Activated naive CD4-positive, alpha-beta T cell treated with anti-CD3 and anti-CD28 coated beads for 36 hours (primary cell): ENCODE measurements at regions not wholly inside any gene's neighbourhood (a gene's known extent, or its start where the extent isn't known, plus 50 kb on each side); places are given as distances from the start of the nearest gene placed in this dataset.
"Not testable (repeated sequence)": the region's sequence is repeated elsewhere in the genome, so short reads cannot be mapped to it uniquely, and the experiment has no call there.

Source experiments
- CTCF ChIA-PET: fragments of 350-600 bp; sonication (Branson Sonifier 250); formaldehyde crosslinking; loops from one replicate; lab custom pipeline; 2021; ENCODE audit warnings: antibody characterized with exemption; lab: Charles Lee
- DNase-seq: peaks from one replicate; pipeline ENCODE4 v3.0.0-alpha.2; 2020
- H3K27ac Mint-ChIP-seq: one replicate; pipeline ENCODE4 v1.8.0; 2021; ENCODE audit warnings: mild to moderate bottlenecking, mixed read lengths
- H3K27me3 Mint-ChIP-seq: one replicate; pipeline ENCODE4 v1.8.0; 2021; ENCODE audit warnings: low read depth, mixed read lengths
- H3K36me3 Mint-ChIP-seq: one replicate; pipeline ENCODE4 v1.8.0; 2021; ENCODE audit warnings: low read depth, mixed read lengths
- H3K4me1 Mint-ChIP-seq: one replicate; pipeline ENCODE4 v1.8.0; 2021; ENCODE audit warnings: low read depth, mixed read lengths
- H3K4me3 Mint-ChIP-seq: one replicate; pipeline ENCODE4 v1.8.0; 2021; ENCODE audit warnings: mild to moderate bottlenecking, moderate library complexity, mixed read lengths
- H3K9me3 Mint-ChIP-seq: one replicate; pipeline ENCODE4 v1.8.0; 2021; ENCODE audit warnings: mixed read lengths
- intact Hi-C: fragments of 100-400 bp; cut with micrococcal nuclease; formaldehyde crosslinking; loops from one replicate; pipeline ENCODE4 v1.15.1; 2023

DNA sequence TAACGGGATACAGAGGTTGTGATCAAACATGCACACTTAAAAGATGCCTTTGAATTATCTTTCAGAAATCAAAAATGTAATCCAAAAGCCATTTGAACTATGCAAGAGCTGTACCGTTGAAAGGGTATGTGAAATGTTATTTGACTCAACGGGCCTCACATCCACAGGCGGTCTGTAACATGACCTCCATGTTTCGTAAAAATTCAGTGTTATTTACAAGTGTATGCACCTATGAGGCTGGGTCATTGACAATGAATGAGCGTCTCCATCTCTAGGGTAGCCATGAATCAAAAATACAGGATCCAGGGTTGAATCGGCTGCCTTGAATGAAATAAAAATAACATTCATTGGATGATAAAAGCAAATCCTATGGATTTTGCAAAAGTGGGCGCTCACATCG lies 100.1 kb downstream of the CRLF2 start:
- H3K4me3 Mint-ChIP-seq = no peak overlapping the region
- H3K9me3 Mint-ChIP-seq = peaks cover 6% of the 10 kb centered on the region
- H3K36me3 Mint-ChIP-seq = no peaks in the 10 kb centered on the region
- H3K27me3 Mint-ChIP-seq = peaks cover 32% of the 10 kb centered on the region
- no peak overlapping the region for H3K27ac Mint-ChIP-seq
- no peak for DNase-seq
- intact Hi-C loops = no loop called here
- peaks cover 12% of the 10 kb centered on the region for H3K4me1 Mint-ChIP-seq
- CTCF ChIA-PET = no interaction called here

DNA sequence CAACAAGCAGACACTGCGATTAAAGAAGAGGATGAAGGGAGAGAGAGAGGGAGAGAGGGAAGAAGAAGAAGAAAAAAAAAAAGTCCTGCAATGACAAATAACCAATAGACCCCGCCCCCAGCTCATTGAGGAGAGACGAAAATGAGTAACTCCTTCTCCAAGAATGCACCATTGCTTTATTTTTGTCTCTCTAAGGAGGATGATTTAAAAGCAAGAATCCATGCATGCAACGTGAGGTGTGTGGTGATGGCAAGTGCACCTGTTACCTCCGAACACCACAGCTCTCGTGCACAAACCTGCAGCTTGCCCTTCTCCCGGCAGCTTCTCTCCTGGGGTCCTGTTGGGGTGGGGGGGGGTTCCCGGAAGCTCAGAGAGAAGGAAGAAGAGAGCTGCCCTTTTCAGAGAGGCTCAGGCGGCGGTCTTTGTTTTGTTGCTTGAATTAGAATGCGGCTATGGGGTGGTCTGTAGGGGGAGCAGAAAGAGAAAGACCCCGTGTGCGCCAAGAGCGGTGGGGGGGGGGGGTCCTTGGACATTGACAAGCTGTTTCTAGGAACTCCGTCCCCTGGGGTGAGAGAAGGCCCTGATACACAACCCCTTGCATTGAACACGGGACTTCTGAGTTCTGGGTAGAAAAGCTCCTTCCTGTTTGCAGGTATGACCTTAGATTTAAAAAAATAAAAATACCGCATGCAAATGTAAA lies 100.7 kb downstream of the CRLF2 start:
- Mint-ChIP-seq H3K4me3 (no peak overlapping the region), H3K4me1 (peaks cover 12% of the 10 kb centered on the region), H3K27me3 (peaks cover 36% of the 10 kb centered on the region), H3K36me3 (no peaks in the 10 kb centered on the region), H3K9me3 (peaks cover 6% of the 10 kb centered on the region), H3K27ac (no peak overlapping the region)
- peak; percentile 49 for DNase-seq
- intact Hi-C loops = no loop called here
- CTCF ChIA-PET = no interaction called here

DNA sequence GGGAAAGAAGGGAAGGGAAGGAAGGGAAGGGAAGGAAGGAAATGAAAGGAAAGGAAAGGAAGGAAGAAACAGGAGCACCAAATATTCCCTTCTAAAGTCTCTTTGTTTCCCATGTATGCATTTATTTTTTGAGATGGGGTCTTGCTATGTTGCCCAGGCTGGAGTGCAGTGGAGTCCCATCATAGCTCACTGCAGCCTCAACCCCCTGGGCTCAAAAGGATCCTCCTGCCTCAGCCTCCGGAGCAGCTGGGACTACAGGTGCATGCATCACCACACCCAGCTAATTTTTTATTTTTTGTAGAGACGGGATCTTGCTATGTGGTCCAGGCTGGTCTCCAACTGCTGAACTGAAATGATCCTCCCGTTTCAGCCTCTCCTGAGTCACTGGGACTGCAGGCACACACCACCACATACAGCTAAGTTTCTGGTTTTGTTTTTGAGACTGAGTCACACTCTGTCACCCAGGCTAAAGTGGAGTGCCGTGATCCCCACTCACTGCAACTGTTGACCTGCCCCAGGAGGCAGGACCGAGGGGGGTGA lies 102.8 kb downstream of the CRLF2 start:
- intact Hi-C loops = no loop called here
- H3K9me3 Mint-ChIP-seq = peaks cover 6% of the 10 kb centered on the region
- no peak overlapping the region for H3K27ac Mint-ChIP-seq
- peaks cover 42% of the 10 kb centered on the region for H3K27me3 Mint-ChIP-seq
- H3K36me3 Mint-ChIP-seq = no peaks in the 10 kb centered on the region
- no peak overlapping the region for H3K4me3 Mint-ChIP-seq
- CTCF ChIA-PET = no interaction called here
- no peak for DNase-seq
- H3K4me1 Mint-ChIP-seq = peaks cover 12% of the 10 kb centered on the region

DNA sequence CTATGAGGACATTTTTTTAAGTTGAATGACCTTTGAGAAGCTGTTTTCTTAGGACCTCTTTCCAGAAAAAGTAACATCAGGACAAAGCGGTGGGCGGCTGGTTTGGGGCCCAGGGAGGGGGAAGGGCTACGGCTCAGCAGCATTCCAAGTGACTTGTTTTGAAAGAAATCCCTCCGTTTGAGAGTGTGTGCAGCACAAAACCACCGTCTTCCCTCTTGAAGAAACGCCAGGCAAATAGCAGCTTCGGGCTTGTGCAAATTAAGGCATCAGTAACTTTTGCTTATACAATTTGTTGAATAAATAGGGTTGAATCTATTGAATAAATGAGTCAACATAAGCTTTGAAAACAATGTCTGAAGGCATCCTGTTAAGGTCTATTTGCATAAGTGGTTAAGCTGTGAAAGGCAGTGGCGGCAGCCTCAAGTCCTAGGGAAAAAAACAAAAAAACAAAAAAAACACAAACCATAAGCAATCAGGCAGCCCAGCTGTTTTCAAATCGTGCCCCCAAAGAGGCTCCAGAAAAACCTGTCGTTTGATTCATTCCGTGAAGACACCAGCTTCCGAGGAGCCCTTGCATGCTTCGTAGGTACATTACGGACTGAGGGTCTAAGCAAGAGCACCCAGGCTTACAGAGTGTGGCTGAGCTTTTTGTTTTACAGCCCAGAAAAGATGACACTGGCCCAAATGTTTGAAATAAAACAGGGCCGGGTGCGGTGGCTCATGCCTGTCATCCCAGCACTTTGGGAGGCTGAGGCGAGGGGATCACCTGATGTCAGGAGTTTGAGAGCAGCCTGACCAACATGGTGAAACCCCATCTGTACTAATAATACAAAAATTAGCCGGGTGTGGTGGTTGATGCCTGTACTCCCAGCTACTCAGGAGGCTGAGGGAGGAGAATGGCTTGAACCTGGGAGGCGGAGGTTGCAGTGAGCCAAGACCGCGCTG lies 103.7 kb downstream of the CRLF2 start:
- H3K4me3 Mint-ChIP-seq = no peak overlapping the region
- H3K9me3 Mint-ChIP-seq = peaks cover 6% of the 10 kb centered on the region
- peaks cover 12% of the 10 kb centered on the region for H3K4me1 Mint-ChIP-seq
- no peak for DNase-seq
- H3K36me3 Mint-ChIP-seq = no peaks in the 10 kb centered on the region
- H3K27me3 Mint-ChIP-seq = peaks cover 42% of the 10 kb centered on the region
- intact Hi-C loops = no loop called here
- CTCF ChIA-PET = no interaction called here
- H3K27ac Mint-ChIP-seq = no peak overlapping the region

DNA sequence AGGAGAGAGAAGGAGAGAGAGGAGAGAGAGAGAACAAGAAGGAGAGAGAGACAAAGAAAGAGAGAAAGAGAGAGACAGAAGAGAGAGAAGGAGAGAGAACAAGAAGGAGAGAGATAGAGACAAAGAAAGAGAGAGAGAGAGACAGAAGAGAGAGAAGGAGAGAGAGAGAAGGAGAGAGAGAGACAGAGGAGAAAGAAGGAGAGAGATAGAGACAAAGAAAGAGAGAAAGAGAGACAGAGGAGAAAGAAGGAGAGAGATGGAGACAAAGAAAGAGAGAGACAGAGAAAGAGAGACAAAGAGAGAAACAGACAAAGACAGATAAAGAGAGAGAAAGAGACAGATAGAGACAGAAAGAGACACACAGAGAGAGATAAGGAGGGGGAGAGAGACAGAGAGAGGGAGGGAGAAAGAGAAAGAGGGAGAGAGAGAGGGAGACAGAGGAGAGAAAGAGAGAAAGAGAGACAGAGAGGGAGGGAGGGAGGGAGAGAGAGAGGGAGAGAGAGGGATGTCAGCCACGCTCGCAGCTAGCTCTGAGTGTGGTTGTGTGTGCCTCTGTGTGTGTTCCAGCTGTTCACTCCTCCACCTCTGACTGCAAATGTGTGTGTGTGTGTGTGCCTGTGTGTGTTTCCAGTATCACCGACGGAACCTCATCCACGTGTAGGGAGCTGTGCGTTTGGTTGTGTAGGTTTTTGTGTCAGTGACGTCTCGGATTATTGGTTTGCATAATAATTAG lies 105.8 kb downstream of the CRLF2 start:
- Mint-ChIP-seq H3K27me3 (peaks cover 33% of the 10 kb centered on the region), H3K27ac (no peak overlapping the region), H3K4me3 (no peak overlapping the region), H3K4me1 (peaks cover 4% of the 10 kb centered on the region), H3K9me3 (peaks cover 6% of the 10 kb centered on the region), H3K36me3 (no peaks in the 10 kb centered on the region)
- intact Hi-C loops = no loop called here
- CTCF ChIA-PET = no interaction called here
- DNase-seq = no peak

GRCh38 chrX:1105671-1106419 lies 106.6 kb downstream of the CRLF2 start:
- CTCF ChIA-PET = no interaction called here
- Mint-ChIP-seq H3K9me3 (peaks cover 6% of the 10 kb centered on the region), H3K4me1 (no peaks in the 10 kb centered on the region), H3K4me3 (no peak overlapping the region), H3K27me3 (peaks cover 29% of the 10 kb centered on the region), H3K36me3 (no peaks in the 10 kb centered on the region), H3K27ac (no peak overlapping the region)
- intact Hi-C loops = no loop called here
- DNase-seq = no peak

GRCh38 chrX:1105031-1105430 lies 107.4 kb downstream of the CRLF2 start:
- H3K27ac Mint-ChIP-seq, H3K4me1 Mint-ChIP-seq, H3K36me3 Mint-ChIP-seq, CTCF ChIA-PET, intact Hi-C loops, H3K9me3 Mint-ChIP-seq, DNase-seq, H3K4me3 Mint-ChIP-seq: not testable (repeated sequence)
- H3K27me3 Mint-ChIP-seq = peaks cover 27% of the 10 kb centered on the region

DNA sequence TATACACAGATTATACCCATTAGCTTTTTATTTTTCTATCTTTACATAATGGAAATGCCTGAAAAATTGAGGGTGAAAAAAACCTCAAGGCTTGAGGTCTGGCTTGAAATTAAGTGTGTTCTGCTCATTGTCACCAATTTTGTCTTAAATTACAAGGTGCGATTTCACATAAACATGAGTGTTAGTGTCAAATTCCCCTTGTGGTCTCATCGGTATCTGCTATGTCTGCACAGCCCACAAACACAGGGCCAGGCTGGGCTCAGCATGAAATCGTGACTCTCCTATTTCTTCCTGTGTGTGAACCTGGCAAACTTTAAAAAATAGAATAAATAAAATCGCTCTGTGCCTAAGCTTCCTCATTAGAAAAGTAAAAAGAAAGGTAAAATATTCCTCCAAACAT lies 109.1 kb downstream of the CRLF2 start:
- Mint-ChIP-seq H3K4me1 (no peaks in the 10 kb centered on the region), H3K4me3 (no peak overlapping the region), H3K27ac (no peak overlapping the region), H3K36me3 (no peaks in the 10 kb centered on the region), H3K9me3 (no peaks in the 10 kb centered on the region), H3K27me3 (peaks cover 26% of the 10 kb centered on the region)
- no peak for DNase-seq
- intact Hi-C loops = no loop called here
- CTCF ChIA-PET = no interaction called here

DNA sequence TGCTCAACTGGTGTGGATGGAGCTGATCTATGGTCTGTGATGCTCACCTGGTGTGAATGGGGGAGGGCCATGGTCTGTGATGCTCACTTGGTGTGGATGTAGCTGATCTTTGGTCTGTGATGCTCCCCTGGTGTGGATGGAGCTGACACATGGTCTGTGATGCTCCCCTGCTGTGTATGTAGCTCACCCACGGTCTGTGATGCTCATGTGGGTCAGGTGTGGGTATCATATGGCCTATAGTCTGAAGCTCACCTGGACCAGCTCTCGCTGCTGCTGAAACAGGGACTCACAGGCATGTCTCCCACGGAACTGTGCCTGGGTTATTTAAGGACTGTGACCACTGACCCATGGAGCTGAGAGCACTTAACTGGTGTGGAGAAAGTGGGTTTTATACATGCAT lies 109.7 kb downstream of the CRLF2 start:
- Mint-ChIP-seq H3K27me3 (peaks cover 23% of the 10 kb centered on the region), H3K36me3 (no peaks in the 10 kb centered on the region), H3K4me3 (no peak overlapping the region), H3K27ac (no peak overlapping the region), H3K9me3 (peaks cover under 1% of the 10 kb centered on the region), H3K4me1 (no peaks in the 10 kb centered on the region)
- intact Hi-C loops = no loop called here
- no peak for DNase-seq
- CTCF ChIA-PET = no interaction called here

DNA sequence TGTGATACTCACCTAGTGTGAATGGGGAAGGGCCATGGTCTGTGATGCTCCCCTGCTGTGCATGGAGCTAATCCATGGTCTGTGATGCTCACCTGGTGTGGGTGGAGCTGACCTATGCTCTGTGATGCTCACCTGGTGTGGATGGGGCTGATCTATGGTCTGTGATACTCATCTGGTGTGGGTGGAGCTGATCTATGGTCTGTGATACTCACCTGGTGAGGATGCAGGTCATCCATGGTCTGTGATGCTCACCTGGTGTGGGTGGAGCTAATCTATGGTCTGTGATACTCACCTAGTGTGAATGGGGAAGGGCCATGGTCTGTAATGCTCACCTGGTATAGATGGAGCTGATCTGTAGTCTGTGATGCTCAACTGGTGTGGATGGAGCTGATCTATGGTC lies 110.2 kb downstream of the CRLF2 start:
- DNase-seq, H3K4me3 Mint-ChIP-seq, H3K4me1 Mint-ChIP-seq, H3K9me3 Mint-ChIP-seq, H3K36me3 Mint-ChIP-seq, H3K27ac Mint-ChIP-seq, CTCF ChIA-PET, intact Hi-C loops: not testable (repeated sequence)
- H3K27me3 Mint-ChIP-seq = peaks cover 18% of the 10 kb centered on the region

DNA sequence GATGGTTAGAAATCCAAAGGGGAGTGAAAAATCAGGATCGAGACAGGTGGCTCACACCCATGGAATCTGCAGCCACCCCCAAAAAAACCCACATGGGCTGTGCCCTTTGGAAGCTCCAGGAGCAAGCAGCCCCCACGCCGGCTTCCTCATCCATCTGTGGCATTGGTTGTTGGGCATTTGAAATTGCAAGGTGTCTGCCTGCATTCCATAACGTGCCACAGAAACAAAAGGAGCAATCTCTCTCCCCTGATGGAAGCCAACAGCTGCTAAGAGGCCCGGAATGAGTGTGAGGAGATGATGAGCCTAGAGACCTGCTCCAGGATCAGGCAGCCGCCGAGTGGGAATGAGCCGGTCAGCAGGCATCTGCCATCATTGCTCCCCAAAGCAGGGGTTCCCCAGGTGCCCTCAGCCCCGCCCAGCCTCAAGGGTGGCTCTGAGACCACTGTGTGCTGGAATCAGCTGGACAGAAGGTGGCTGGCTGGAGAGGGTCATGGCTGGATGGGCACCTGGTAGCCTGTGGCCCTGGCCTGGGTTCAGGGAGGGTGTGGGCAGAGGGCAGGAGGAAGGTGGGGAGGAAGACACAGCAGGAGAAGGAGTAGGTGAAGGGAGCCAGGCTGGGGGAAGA lies 113.2 kb downstream of the CRLF2 start:
- H3K4me1 Mint-ChIP-seq = peaks cover 2% of the 10 kb centered on the region
- H3K36me3 Mint-ChIP-seq = no peaks in the 10 kb centered on the region
- H3K27ac Mint-ChIP-seq = no peak overlapping the region
- peaks cover 13% of the 10 kb centered on the region for H3K9me3 Mint-ChIP-seq
- H3K4me3 Mint-ChIP-seq = no peak overlapping the region
- peaks cover 7% of the 10 kb centered on the region for H3K27me3 Mint-ChIP-seq
- DNase-seq = no peak
- intact Hi-C loops = no loop called here
- CTCF ChIA-PET = no interaction called here
